Stimulated activated CD4-positive, alpha-beta T cell treated with anti-CD3 and anti-CD28 coated beads, Interleukin-1b, Interleukin-23, amount 100 ng/mL, for 48 hours (primary cell): ENCODE measurements at regions not wholly inside any gene's neighbourhood (a gene's known extent, or its start where the extent isn't known, plus 50 kb on each side); places are given as distances from the start of the nearest gene placed in this dataset.
"Not testable (repeated sequence)": the region's sequence is repeated elsewhere in the genome, so short reads cannot be mapped to it uniquely, and the experiment has no call there.

Experiments
- DNase-seq: peaks from one replicate; pipeline ENCODE4 v3.0.0-alpha.2; 2020

DNA sequence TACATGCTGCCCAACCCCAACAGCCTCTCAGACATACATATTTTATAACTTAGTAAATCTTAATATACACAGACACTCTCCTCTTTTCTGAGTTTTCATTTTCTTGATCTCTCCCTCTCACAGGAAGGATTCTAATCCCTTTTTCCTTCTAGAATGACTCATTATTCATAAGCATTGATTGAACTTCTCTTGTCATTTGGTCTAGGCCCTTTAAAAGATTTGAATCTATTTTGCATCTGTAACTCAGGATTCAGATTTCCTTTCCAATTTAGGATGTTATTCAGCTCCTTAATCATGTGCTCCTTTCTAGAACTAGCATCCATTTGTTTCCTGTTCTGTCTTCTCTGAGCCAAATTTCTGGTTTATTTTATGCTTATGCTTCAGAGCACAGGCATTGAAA, 624.5 kb upstream of the SGO1 start:
- DNase-seq = no peak

DNA sequence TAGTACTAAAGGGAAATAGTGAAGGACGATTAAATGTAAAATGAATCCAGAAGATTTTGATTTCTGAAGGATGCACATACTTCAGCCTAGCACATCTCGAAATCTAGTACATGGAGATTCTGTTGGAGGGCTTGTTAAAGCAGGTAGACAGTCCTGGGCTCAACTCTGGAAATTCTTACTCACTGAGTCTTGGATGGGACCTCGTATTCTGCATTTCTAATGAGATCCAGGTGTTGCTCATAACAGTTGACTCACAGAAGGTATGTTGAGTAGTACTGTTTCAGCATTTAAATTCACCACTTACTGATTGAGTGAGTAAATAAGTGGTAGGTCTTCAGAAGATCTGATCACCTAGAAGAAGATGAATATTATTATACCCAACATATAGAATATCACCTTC, 623.4 kb upstream of the SGO1 start:
- DNase-seq = no peak

DNA sequence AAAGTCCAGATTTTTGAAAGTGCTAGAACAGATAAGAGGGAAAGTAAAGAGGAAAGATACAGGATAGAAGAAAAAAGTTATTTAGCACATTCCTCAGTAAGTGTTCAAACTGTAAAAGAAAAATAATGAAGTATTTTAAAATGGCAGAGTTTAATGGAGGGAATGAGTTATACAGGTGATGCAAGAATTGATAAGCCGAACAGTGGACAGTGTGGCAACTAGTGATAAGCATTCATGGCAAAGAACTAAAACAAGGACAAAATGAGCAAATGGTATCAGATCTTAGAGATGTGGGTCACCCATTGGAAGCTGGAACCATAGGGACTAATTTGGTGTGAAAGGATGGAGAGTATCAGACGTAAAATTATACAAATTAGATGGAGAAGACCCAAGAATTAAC, 622.9 kb upstream of the SGO1 start:
- DNase-seq = no peak

DNA sequence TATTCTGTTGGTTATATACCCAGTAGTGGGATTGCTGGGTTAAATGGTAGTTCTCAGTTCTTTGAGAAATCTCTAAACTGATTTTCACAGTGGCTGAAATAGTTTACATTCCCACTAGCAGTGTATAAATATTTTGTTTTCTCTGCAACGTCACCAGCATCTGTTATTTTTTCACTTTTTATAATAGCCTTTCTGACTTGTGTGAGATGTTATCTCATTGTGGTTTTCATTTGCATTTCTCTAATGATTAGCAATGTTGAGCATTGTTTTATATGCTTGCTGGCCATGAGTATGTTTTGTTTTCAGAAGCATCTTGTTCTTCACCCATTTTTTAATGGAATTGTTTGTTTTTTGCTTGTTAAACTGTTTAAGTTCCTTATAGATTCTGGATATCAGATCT, 612.7 kb upstream of the SGO1 start:
- no peak for DNase-seq

DNA sequence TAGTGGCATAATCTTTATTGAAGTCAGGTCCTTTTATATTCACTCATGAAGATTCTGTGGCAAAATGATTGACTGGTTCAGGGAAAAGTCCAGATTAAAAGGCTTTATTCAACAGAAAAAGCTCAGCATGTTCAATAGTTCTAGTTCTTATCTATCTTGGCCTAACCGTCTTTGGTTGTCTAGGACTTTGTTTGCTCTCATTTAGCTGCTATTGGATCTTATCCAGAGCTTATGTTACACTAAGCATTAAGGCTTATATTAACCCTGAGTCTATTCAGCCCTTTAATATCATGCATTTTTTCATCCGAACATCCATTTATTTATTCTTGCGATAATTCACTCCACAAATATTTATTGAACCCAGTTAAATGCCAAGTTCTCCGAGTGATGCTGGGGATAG, 601.0 kb upstream of the SGO1 start:
- DNase-seq = no peak

DNA sequence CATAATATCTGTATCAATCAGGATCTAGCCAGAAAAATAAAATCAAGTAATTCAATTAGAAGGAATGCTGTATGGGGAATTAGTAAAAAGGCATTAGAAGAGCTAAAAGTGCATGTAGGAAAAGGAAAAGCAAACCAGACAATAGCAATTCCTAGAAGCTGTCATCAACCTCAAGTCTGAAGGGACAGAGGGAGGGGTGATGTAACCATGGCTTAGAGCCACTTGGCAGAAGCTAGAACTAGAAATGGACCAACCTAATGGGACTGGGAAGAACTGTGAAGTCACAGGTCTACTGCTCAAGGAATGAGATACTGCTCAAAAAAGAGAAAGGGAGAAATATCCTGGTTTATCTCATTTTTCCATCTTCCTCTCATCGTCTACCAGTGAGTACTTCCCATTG, 590.7 kb upstream of the SGO1 start:
- DNase-seq = no peak

DNA sequence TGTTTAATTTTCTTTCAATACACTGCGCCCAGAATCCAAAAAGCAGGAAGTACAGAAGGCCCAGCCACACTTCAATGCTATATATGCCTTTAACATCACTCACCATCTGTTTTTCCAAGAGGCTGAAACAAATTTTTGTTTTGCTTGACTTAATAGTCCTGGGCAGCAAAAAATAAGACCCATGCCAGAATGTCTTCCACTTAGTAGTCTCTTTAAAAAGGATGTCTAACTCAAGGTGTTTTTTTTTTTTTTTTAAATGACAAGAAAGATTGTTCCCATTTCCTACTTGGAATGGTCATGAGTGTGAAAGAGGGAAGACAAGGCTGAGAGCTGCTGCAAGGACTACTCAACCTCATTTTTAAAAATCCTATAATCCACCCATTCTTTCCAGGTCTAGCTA, 590.3 kb upstream of the SGO1 start:
- DNase-seq = no peak

DNA sequence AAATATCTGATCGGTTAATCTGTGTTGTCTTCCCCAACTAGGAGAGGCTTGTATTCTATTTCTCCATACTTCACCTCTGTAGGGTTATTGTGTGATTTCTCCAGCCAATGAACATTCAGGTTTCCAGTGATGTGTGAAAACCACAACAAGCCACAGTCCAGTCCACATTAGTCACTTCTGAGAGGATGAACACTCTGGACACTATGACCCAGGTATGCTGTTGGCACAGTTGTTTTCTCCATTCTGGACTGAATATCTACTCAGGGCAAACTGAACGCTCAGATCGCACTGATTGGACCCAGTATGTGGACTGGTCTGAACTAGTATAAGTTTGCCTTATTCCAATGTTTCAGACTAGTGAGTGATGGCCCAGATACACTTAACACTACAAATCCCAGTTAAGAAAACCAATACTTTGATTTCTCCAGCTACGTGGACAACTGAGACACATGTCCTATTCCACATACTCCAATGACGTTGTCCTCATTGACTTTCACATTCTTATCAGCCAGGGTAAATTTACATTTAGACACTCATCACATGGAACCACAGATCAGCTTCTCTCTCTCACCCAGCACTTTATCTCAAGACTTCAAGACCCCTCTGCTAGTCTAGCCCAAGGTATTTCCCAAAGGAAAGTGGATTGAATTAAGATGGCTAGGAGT, 587.4 kb upstream of the SGO1 start:
- no peak for DNase-seq

DNA sequence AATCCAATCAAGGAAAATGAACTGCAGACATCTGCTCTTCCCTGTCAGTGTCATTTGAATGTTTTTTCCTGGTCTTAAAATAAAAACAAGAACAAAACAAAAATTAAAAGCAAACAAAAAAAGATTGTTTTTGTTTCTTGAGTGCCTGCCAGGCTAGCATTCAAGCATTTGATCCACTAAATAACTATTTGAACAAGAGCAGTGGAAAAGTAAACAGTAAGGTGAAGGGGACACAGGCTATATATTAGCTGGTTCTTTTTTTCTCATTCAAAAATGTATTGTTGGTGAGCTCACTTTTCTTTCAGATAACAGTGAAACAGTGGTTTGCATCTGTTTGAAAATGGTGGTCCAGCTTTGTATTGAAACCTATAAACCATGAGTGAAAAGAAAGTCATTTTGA, 586.9 kb upstream of the SGO1 start:
- DNase-seq = no peak

DNA sequence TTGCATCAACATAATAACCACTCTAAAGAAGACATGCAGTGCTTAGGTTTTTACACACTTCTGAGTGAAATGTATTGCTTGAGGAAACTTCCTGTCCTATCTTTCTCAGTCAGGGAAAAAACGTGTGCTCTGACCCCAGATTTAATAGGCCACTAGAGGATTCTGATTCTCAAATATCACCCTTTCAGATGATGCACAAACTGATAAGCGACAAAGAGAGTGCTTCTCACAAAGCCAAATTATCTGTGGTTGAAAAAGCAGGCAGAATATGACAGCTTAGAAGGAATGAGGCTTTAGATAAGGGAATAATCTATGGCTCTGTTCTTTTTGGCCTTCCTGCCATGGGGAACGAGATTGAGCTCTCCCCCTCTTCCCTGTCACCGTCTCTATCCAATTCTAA, 583.4 kb upstream of the SGO1 start:
- DNase-seq = no peak

DNA sequence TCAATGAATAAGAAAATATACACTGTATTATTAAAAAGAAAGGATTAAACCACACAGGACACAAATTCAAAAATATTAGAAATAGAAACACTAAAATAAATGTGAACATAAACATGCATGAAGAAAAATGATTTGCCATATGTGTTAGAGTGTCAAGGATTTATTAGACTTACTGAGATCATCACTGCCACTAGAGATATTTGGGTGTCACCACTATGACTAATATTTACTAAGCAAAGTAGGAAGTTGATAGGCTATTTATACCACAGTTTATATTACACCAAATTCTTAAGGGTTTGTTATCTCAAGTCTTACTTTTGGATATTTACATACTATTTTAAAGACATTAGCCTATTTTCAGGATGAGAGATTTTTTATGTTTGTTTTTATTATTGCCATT, 575.0 kb upstream of the SGO1 start:
- DNase-seq = no peak

DNA sequence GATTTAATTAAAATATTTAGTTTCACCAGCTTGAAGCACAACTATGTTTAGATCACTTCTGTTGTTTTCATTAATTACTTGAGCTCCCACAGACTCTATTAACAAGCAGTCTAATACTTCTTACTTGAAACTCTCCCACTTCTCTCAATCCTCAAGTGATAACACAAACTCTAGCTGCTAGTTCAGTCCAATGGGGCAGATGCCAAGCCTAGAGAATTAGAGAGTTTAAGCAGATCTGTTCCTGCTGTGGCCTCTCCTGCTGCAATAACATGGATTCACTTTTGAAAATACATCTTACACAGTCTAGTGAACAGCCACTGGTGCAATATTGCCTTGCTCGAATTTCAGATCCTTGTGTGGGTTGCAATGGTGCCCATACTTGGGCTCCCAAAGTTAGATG, 566.4 kb upstream of the SGO1 start:
- no peak for DNase-seq

DNA sequence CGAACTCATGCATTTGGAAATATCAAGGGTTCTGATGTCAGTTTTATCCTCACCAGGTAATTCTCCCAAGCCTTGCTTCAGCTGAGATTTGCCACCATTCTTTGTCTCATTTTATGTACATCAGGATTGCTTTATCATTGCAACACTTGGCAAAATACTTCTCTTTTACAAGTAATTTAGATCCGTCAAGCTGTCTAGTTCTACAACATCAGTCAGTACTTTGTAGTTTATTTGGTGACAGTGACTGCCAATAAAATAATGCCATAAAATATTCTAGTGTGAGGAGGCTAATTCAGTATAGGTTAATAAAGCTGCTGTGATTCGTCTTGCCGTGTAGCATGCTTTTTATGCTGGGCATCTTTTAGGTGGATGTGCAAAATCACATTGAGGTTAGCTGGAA, 565.3 kb upstream of the SGO1 start:
- no peak for DNase-seq

DNA sequence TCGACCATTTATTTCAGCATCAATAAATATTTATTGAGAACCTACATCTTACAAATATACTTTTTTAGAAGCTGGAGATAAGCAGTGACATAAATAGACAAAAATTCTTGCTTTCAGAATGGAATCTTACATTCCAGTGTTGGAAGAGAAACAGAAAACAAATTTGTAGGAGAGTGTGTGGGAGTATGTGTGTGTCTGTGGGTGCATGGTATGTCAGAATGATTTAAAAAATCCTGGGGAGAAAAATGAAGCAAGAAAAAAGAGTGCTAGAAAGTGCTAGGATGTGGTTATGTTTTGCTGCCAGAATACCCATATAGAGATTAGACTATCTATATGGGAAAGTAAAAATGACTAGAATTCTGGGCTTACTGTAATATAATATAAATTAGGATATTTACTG, 561.7 kb upstream of the SGO1 start:
- no peak for DNase-seq

DNA sequence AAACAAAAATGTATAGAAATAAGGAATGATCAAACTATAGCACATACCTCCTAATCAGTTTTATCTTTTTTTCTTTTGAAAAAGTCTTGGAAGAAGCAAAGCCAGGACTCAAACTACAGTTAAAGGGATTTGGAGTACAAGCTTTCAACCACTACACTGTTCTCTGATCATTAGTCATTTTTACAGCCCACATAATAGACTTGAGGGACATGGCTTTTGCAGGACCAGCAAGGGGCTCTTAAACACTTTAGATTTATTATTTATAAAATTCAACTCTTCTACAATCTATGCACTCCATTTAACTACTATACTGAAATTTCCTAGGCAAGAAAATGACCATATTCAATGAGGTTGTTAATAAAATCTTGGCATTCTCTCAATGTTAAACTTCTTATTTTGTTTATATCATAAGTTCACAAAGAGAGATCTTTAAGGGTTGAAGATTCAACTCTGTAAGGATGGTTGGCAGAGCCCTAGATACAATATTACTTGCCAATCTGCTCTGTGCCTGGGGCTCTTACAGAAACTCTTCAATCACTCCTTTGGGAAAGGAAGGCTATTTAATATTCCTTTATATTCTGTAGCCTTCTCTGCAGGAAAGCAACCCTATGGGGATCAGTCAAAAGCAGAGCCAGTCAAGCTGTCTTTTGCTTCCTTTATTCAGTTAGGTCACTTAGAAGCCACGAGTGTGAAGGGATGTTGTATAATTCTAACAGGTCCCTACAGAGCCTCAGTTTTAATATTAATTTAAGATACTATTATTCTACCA, 557.7 kb upstream of the SGO1 start:
- no peak for DNase-seq

DNA sequence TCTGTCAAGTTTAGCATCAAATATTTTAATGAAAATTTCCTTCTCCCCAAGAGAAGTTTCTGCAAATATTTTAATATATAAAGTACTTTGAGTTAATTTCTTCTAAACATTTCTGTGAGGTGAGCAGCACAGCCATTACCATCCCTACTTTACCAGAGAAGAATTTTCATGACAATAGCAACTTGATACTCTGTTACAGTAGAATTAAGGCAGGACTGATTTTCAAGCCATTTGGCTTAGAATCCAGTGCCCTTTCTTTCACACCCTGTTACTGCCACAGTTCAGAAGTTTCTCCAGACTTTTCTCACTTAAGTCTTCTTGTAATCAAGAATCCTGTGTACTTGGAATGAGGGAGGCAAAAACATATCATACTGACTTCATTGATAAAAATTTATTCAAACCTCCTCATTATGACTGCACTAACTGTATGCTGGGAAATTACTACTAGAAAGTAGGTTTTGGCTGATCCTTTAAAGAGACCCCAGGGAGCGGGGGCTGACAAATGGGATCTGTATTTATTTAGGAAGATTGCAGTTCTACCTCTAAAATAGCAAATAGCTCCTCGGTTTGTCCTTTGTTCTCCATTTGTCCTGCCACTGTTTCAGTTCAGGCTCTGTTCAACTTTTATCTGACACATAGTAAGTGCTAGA, 557.0 kb upstream of the SGO1 start:
- DNase-seq = no peak

DNA sequence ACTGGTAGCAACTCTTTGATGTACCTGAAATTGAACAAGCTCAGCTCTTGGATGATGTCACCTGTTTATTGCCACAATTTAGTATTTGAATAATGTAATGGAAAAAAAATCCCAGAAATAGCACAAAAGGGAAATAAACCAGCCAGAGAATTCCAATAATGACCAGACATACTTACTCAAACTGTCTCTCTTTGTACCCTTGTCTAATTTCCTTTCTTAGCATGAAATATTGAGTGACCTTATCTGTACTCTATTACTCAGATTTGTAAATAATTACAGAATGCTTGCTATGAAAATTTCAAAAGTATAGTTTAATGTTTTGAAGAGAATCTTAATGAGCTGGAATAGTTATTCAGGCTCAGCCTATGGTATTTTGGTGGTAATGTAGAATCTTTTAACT, 555.4 kb upstream of the SGO1 start:
- DNase-seq = no peak

DNA sequence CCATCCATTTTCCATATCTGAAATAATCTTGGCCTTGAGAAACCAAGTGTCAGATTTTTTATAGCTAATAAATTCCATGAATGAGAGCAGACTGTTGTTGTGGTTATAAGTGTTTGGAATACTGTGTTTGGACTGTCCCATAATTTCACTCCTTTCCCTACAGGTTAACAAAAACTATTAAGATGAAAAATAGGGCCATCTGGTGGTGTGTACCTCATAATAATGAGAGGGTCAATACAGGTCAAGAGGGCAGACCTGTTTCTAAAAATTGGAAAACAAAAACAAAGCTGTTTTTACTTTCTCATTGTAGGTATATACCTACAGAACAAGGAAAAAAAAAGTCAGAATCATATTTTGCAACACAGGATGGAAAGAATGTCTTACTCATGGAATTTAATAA, 553.8 kb upstream of the SGO1 start:
- no peak for DNase-seq

DNA sequence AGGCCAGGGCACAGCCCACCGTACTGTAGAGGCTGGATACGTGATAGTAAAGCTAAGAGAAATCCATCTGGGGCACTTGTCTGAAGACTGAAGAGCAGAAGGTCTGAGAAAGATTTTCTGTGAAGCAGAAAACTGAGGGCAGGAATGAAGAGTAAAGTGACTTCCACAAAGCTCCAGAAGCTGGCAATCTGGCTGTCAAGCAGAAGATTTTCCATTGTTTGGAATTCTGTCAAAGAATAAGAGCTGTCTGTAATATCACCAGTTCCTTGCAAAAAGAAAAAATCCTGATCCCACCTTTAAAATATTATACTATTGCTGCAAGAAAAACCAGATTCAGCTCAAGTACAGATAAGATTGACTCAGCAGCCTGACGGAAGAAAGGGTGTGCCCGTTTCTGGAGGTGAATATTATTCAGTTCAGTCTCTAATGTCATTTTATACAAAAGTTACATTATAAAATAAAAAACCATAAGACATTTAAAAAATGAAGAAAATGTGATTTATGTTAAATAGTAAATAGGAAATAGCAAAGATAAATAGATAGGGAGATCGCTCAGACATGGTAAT, 550.4 kb upstream of the SGO1 start:
- no peak for DNase-seq

DNA sequence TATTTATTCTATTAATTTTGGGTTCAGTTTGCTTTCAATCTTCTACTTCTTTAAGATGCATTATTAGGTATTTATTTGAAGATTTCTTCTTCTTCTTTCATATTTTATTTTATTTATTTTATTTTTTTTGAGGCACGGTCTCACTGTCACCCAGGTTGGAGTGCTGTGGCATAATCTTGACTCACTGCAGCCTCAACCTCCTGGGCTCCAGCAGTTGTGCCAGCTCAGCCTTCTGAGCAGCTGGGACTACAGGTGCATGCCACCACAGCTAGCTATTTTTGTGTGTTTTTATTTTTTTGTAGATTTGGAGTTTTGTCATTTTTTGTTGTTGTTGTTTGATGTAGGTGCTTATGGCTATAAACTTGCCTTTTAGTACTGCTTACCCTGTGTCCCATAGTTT, 543.2 kb upstream of the SGO1 start:
- no peak for DNase-seq

DNA sequence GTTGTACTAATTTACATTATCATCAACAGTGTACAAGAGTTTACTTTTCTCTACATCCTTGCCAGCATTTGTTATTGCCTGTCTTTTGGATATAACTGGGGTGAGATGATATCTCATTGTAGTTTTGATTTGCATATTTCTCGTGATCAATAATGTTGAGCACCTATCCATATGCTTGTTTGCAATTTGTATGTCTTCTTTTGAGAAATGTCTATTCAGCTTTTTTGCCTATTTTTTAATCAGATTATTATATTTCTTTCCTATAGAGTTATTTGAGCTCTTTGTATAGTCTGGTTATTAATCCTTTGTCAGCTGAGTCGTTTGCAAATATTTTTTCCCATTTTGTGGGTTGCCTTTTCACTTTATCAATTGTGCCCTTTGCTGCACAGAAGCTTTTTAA, 540.8 kb upstream of the SGO1 start:
- no peak for DNase-seq

DNA sequence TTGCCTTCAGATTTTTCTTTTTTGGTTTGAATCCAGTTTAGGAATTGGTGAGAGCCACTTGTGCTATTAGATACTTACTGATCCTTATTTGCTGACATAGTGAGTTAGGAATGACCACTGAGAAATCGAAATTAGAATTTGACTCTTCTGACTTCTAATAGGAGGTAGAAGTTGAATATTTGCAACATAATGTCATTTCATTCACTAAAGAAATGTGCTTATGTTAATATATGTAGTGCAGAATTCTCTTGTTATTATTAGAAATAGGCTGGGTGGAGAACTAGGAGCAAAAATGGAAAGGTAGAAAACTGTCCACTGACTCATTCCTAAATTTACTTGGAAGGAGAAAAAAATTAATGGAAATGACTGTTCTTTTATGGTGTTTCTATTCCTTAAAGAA, 538.2 kb upstream of the SGO1 start:
- no peak for DNase-seq

DNA sequence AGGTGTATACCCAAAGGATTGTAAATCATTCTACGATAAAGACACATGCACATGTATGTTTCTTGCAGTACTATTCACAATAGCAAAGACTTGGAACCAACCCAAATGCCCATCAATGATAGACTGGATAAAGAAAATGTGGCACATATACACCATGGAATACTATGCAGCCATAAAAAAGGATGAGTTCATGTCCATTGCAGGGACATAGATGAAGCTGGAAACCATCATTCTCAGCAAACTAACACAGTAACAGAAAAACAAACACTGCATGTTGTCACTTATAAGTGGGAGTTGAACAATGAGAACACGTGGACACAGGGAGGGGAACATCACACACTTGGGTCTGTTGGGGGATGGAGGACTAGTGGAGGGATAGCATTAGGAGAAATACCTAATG, 530.4 kb upstream of the SGO1 start:
- not testable (repeated sequence) for DNase-seq

DNA sequence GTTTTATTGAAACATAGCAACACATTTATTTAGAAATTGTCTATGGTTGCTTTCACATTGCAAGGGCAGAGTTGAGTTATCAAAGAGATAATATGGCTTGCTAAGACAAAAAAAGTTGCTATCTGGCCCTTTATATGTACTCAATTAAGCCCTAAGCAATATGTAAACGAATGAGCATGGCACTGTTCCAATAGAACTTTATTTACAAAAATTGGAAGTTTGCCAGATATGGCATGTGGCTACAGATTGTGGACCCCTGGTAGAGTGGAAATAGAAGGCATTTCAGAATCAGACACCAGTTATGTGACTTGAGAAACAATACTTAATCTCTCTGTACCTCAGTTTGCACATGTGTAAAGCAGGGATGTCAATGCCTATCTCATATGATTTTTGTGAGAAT, 515.6 kb upstream of the SGO1 start:
- no peak for DNase-seq
